MCF 10A (cell line): ENCODE measurements at regions not wholly inside any gene's neighbourhood (a gene's known extent, or its start where the extent isn't known, plus 50 kb on each side); places are given as distances from the start of the nearest gene placed in this dataset.

Experiments
- BruUV-seq: library from RNA; stranded (reverse); fragments of 400-500 nt; replicated peaks from 2 replicates; lab custom pipeline; 2021; lab: Mats Ljungman, UMichigan
- CTCF ChIA-PET: fragments of 300-600 bp; sonication (Branson Sonifier 250); formaldehyde crosslinking; extraction: SDS; loops from one replicate; lab custom pipeline; 2021; ENCODE audit warnings: antibody characterized with exemption, inconsistent platforms; lab: Yijun Ruan, JAX
- POLR2A ChIA-PET: fragments of 300-600, 350-650 bp; sonication (Branson Sonifier 250); formaldehyde crosslinking; extraction: SDS; loops from one replicate; lab custom pipeline; 2020; ENCODE audit warnings: antibody characterized with exemption, inconsistent platforms; lab: Yijun Ruan, JAX
- DNase-seq: peaks from one replicate; pipeline ENCODE4 v3.0.0-alpha.2; 2018; ENCODE audit not compliant: unreplicated experiment
- H3K27ac Mint-ChIP-seq: one replicate; pipeline ENCODE4 v1.8.0; 2022; ENCODE audit warnings: mild to moderate bottlenecking, low read depth, mixed read lengths; ENCODE audit not compliant: unreplicated experiment
- H3K27me3 Mint-ChIP-seq: one replicate; pipeline ENCODE4 v1.8.0; 2022; ENCODE audit warnings: mixed read lengths; ENCODE audit not compliant: insufficient read depth, unreplicated experiment
- H3K36me3 Mint-ChIP-seq: one replicate; pipeline ENCODE4 v1.8.0; 2022; ENCODE audit warnings: mild to moderate bottlenecking, moderate library complexity, mixed read lengths; ENCODE audit not compliant: insufficient read depth, unreplicated experiment
- H3K4me1 Mint-ChIP-seq: one replicate; pipeline ENCODE4 v1.8.0; 2022; ENCODE audit warnings: mixed read lengths; ENCODE audit not compliant: insufficient read depth, unreplicated experiment
- H3K4me3 Mint-ChIP-seq: one replicate; pipeline ENCODE4 v1.8.0; 2022; ENCODE audit warnings: mild to moderate bottlenecking, moderate library complexity, mixed read lengths; ENCODE audit not compliant: unreplicated experiment
- H3K9me3 Mint-ChIP-seq: one replicate; pipeline ENCODE4 v1.8.0; 2022; ENCODE audit warnings: mixed read lengths; ENCODE audit not compliant: unreplicated experiment
- intact Hi-C: fragments of 100-400 bp; cut with micrococcal nuclease; formaldehyde crosslinking; loops from 2 replicates; pipeline ENCODE4 v1.14.1; 2022
- TF ChIP-seq, protein P1 (sequence below): fragments of 200-600 bp; IDR thresholded peaks from one replicate; pipeline ENCODE4 v1.8.0; 2022; ENCODE audit warnings: antibody characterized with exemption, mild to moderate bottlenecking; ENCODE audit not compliant: unreplicated experiment

DNA sequence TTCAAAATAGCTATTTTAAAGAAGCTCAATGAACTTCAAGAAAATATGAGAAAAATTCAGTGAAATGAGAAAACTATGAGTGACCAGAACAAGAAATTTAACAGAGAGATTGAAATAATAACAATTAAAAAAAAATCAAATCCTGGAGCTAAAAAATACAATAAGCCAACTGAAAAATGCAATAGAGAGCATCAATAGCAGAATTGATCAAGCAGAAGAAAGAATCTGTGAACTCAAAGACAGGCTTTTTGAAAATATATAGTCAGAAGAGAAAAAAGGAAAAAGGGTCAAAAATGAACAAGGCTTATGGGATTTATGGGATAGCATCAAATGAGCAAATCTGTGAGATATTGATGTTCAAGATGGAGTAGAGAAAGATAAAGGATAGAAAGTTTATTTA lies 133.0 kb downstream of the OTUD1 start:
- H3K4me1 Mint-ChIP-seq, result no peaks in the 10 kb centered on the region
- intact Hi-C loops, result no loop called here
- H3K9me3 Mint-ChIP-seq, result peaks cover 9% of the 10 kb centered on the region
- H3K4me3 Mint-ChIP-seq, result no peak overlapping the region
- H3K36me3 Mint-ChIP-seq, result no peaks in the 10 kb centered on the region
- BruUV-seq, result no TSS peak
- ChIA-PET CTCF (interaction anchor here (0.5 kb wide), 1 partner anchor 277 kb away, joined by 4 read pairs; no protein-coding TSS in a partner anchor), POLR2A (interaction anchor here (0.7 kb wide), 1 partner anchor 265 kb away, joined by 3 read pairs; no protein-coding TSS in a partner anchor)
- no peak for DNase-seq
- TF ChIP-seq, protein P1, sequence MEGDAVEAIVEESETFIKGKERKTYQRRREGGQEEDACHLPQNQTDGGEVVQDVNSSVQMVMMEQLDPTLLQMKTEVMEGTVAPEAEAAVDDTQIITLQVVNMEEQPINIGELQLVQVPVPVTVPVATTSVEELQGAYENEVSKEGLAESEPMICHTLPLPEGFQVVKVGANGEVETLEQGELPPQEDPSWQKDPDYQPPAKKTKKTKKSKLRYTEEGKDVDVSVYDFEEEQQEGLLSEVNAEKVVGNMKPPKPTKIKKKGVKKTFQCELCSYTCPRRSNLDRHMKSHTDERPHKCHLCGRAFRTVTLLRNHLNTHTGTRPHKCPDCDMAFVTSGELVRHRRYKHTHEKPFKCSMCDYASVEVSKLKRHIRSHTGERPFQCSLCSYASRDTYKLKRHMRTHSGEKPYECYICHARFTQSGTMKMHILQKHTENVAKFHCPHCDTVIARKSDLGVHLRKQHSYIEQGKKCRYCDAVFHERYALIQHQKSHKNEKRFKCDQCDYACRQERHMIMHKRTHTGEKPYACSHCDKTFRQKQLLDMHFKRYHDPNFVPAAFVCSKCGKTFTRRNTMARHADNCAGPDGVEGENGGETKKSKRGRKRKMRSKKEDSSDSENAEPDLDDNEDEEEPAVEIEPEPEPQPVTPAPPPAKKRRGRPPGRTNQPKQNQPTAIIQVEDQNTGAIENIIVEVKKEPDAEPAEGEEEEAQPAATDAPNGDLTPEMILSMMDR, result no peak
- no peak overlapping the region for H3K27ac Mint-ChIP-seq
- H3K27me3 Mint-ChIP-seq, result peaks cover 36% of the 10 kb centered on the region

DNA sequence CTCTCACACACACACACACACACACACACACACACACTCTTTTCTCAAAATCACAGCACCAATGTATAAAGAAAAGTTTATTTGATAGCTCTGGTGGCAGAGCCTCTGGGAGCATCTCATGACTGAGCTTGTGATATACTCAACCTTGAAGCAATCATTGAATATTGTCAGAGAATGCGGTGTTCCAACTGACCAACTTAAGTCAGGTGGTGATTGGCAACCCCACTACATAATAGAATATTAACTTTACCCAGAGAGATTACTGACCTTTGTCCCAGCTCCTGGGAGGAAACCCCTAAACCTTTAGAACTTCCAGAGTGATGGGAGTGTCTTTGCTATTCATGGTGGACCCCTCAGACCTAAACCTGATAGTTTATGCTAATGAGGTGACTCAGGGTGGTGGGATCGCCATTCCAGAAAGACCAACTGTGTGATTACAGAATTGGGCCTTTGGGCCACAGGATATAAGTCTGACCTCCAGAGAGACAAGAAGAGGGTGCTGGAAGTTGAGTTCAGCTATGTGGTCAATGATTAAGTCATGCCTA lies 143.1 kb downstream of the OTUD1 start:
- H3K27me3 Mint-ChIP-seq, result peaks cover 59% of the 10 kb centered on the region
- BruUV-seq, result no TSS peak
- DNase-seq, result no peak
- H3K4me3 Mint-ChIP-seq, result no peak overlapping the region
- H3K27ac Mint-ChIP-seq, result no peak overlapping the region
- no peaks in the 10 kb centered on the region for H3K4me1 Mint-ChIP-seq
- ChIA-PET POLR2A (interaction anchor here (0.6 kb wide), 1 partner anchor 82 kb away, joined by 4 read pairs; no protein-coding TSS in a partner anchor), CTCF (interaction anchor here (0.5 to 0.6 kb wide), 4 partner anchors 66 to 289 kb away, joined by 3 to 4 read pairs (median 3); no protein-coding TSS in a partner anchor)
- no peaks in the 10 kb centered on the region for H3K36me3 Mint-ChIP-seq
- H3K9me3 Mint-ChIP-seq, result no peaks in the 10 kb centered on the region
- intact Hi-C loops, result no loop called here
- TF ChIP-seq, protein P1, result no peak

DNA sequence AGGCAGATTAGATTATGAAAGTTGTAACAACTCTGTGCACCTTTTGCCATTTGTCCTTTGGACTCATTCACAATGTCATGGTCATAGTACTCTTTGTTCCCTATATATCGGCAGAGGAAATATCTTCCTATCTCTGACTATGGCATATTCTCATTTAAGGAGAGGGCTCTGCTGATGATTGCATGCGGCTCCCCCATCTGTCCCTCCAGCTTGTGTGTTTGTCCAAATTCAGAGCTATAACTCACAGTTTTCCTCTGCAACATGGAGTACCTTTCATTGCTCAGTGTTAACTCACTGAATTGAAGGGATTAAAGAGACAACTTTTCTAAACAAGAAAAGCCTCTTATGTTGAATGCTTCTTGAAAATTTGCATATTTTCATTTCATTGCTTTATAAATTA lies 145.5 kb downstream of the OTUD1 start:
- Mint-ChIP-seq H3K9me3 (no peaks in the 10 kb centered on the region), H3K27ac (no peak overlapping the region), H3K36me3 (no peaks in the 10 kb centered on the region), H3K4me1 (no peaks in the 10 kb centered on the region), H3K27me3 (peaks cover 37% of the 10 kb centered on the region), H3K4me3 (no peak overlapping the region)
- no TSS peak for BruUV-seq
- CTCF ChIA-PET, result interaction anchor here (1.0 to 1.1 kb wide), 2 partner anchors 42 to 109 kb away, joined by 4 read pairs; no protein-coding TSS in a partner anchor
- DNase-seq, result no peak
- intact Hi-C loops, result no loop called here
- POLR2A ChIA-PET, result no interaction called here
- TF ChIP-seq, protein P1, result no peak

DNA sequence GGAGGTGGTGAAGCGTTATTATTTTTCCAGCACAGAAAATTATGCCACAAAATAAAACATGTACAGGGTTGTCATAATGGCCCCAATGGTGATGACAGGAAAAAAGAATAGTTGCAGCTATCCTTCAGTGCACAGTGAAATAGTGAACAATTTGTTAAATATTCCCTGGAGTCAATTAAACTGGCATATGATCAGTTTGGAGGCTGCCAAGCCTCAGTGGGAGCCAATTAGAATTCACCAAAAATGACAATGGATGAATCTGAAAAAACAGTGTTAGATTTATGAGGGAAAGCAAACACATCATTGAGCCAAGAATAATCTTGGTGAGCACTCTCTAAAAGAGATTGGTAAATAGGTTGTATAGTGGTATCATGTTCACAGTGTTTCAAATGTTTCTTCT lies 146.3 kb downstream of the OTUD1 start:
- Mint-ChIP-seq H3K9me3 (no peaks in the 10 kb centered on the region), H3K27me3 (peaks cover 29% of the 10 kb centered on the region), H3K4me3 (no peak overlapping the region), H3K27ac (no peak overlapping the region), H3K36me3 (no peaks in the 10 kb centered on the region), H3K4me1 (no peaks in the 10 kb centered on the region)
- BruUV-seq, result no TSS peak
- ChIA-PET POLR2A (no interaction called here), CTCF (interaction anchor here (1.1 kb wide), 1 partner anchor 41 kb away, joined by 4 read pairs; no protein-coding TSS in a partner anchor)
- TF ChIP-seq, protein P1, result no peak
- intact Hi-C loops, result no loop called here
- no peak for DNase-seq
